22Rv1 (cell line): ENCODE measurements at regions not wholly inside any gene's neighbourhood (a gene's known extent, or its start where the extent isn't known, plus 50 kb on each side); places are given as distances from the start of the nearest gene placed in this dataset.

Source experiments
- H3K27ac ChIP-seq: fragments of 450-650 bp; 2 replicates; pipeline ENCODE4 v1.5.1; 2017
- ZFX ChIP-seq: fragments of 450-650 bp; IDR thresholded peaks from 2 replicates; pipeline ENCODE4 v1.6.1; 2017; ENCODE audit warnings: antibody characterized with exemption, borderline replicate concordance
- TF ChIP-seq, protein P1 (sequence below): fragments of 450-650 bp; IDR thresholded peaks from 2 replicates; pipeline ENCODE4 v1.5.1; 2017; ENCODE audit warnings: mild to moderate bottlenecking

DNA sequence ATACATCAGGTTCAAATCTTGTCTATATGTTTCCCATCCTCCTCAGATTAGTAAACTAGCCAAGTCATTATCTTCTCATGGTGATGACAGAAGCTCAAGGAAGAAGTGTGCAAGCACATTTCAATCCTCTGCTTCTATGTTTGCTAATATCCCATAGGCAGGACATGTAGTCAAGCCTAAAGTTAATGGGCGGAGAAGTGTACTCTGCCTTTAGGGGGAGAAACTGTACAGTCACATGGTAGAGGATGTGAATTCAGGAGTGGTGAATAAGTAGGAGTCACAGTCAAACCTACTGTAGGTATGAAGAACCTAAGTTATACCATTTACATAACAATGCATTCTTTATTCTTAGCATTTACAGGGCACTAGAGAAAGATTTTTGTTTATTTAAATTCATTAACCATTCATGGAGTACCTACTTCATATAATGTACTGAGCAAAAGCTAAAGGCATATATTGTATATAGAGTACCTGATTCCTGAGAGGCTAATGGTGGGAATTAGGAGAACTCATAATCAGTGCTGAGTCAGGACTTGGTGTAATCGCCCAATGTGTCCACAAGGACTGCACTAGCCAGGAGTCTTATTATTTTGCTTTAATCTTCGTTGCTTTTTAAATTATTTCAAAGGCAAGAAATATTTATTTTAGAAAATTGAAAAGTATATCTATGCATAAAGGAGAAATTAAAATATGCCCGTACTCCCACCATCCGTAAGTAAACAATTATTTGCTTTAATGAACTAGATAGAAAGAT is 394.3 kb upstream of the ETAA1 start:
- H3K27ac ChIP-seq: no peak overlapping the region
- TF ChIP-seq ZFX: no peak
- TF ChIP-seq, protein P1, sequence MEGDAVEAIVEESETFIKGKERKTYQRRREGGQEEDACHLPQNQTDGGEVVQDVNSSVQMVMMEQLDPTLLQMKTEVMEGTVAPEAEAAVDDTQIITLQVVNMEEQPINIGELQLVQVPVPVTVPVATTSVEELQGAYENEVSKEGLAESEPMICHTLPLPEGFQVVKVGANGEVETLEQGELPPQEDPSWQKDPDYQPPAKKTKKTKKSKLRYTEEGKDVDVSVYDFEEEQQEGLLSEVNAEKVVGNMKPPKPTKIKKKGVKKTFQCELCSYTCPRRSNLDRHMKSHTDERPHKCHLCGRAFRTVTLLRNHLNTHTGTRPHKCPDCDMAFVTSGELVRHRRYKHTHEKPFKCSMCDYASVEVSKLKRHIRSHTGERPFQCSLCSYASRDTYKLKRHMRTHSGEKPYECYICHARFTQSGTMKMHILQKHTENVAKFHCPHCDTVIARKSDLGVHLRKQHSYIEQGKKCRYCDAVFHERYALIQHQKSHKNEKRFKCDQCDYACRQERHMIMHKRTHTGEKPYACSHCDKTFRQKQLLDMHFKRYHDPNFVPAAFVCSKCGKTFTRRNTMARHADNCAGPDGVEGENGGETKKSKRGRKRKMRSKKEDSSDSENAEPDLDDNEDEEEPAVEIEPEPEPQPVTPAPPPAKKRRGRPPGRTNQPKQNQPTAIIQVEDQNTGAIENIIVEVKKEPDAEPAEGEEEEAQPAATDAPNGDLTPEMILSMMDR: no peak

DNA sequence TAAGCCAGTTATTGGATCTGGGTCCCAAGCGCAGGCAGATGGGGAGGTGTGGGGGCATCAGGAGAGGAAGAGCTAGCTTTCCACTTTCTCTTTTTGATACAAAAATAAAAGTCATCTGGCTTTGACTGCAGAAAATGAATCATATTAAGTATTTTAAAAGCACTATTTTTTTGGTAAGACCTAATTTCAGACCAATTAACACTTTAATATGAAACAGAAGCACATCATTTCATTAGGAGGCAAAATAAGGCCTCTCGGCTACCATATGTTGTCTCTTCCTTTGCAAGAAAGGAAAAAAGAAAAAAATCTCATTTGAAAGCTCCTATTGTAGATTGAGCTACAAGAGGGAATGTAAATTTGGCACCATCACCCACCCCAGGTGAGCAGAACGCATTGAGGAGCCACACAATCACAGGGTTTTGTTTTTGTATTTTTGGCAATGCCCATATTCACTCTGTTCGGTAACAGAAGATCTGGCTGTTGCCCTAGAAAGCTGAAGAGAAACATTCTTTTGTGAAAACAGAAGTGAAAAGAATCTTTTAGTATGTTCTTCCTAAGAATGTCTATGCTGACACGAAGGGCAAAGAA is 390.7 kb upstream of the ETAA1 start:
- H3K27ac ChIP-seq: no peak overlapping the region
- TF ChIP-seq ZFX: no peak
- TF ChIP-seq, protein P1: no peak

DNA sequence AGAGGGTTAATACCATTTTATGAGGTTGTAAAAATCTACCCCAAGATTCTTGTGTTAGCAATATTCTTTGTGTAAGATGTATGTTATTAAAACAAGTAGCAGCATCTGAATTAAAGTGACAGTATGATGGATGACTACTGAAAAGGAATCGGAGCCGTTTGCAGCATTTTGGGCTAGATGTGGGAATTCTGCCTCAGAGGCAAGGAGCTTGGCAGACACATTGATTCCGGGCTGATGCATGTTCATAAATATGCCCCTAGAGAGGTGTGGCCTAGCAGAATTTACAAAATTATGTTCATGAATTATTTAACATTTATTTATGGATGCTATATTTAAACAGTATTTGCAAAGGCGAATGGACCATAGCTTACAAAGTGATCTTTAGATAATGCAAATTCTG is 389.0 kb upstream of the ETAA1 start:
- TF ChIP-seq ZFX: no peak
- TF ChIP-seq, protein P1: no peak
- no peak overlapping the region for H3K27ac ChIP-seq

DNA sequence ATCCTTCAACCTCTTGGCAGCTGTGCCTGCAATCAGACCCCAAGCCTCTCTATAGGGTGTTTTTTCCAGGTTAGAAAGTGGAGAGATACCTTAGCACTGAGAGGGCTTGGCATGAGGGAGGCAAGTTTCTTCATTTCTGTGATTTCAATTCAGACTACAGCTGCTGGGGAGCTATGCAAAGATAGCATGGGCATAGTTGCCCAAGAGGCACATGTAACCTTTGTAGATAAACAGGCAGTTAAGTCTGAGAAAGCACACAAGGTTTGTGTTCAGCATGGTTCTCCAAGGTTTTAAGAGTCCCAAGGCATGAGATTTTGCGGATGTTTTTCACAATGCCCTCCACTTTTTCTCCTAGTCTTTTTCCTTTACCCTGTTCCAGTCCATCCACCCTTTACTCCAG is 385.0 kb upstream of the ETAA1 start:
- H3K27ac ChIP-seq: no peak overlapping the region
- TF ChIP-seq ZFX: no peak
- TF ChIP-seq, protein P1: no peak

DNA sequence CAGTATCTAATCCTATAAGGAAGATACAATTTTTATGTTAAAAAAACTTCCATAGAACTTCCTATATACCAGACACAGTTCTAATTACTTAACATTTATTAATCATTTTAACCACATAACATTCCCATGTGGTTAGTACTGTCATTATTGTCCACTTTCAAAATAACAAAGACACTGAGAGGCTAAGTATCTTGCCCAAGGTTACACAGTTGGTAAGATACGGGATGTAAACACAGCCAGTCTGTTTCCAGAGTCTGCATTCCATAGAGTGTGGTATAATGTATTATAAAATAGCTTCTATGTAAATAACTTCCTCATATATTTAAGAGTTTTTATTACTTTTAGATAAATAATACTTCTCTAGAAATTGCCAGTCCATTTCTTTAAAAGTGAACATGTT is 383.3 kb upstream of the ETAA1 start:
- TF ChIP-seq, protein P1: no peak
- TF ChIP-seq ZFX: no peak
- H3K27ac ChIP-seq: no peak overlapping the region

DNA sequence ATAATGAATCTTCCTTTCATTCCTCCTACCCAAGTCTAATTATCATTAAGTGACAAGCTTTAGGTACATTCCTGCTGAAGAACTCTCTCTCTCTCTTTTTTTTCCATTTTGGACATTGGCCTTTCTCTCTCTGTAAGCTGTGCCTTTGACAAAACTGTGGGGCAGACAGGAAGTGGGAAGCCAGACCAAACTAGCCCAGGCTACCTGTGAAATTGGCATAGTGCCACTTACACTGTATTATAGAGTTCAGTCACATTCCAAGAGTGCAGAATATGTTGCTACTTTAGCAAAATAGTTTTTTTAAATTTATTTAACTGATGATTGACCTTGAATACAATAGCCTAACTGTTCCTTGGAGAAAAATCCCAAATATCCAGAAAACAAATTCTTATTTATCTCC is 381.5 kb upstream of the ETAA1 start:
- TF ChIP-seq, protein P1: no peak
- no peak for TF ChIP-seq ZFX

DNA sequence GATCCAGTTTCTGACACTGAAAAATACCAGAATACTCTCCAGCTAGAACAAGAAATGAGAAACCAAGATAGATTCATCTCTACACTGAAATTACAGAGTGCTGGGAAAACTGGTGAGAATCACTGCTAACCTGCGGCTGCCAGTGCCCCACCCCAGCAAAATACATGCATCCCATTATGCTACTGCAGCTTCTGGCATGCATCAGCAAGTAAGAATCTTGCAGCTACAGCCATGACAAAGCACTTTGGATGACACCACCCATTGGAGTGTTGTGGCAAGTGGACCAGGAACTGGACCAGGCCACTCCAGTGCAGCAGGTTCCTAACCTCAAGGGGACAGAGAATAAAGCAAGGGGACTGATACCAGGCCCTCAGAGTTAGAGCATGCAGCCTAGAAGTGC is 378.8 kb upstream of the ETAA1 start:
- no peak for TF ChIP-seq ZFX
- TF ChIP-seq, protein P1: no peak
- no peak overlapping the region for H3K27ac ChIP-seq

More for the DNA sequence above, 381.5 kb upstream of the ETAA1 start:
- H3K27ac ChIP-seq: no peak overlapping the region
